ENCODE measurements at regions not wholly inside any gene's neighbourhood (a gene's known extent, or its start where the extent isn't known, plus 50 kb on each side); places are given as distances from the start of the nearest gene placed in this dataset.

DNA sequence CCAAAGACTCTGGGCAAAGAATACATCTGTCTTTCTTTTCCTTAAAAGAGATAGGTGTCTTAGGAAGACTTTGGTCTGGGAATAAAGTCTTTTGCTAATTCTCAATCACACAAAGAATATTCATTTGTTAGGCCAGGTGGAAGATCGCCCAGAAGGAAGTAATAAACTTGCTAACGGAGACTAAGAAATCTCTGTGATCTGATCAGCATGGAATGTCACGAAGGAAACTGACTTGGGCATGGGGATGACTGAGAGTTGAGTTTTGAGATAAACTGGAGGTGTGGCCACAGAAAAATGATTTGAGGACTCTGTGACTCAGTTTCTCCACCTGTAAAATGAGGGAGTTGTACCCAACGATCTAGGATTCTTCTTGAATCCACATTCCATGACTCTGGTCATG lies 161.1 kb upstream of the SVIL start:
- TF ChIP-seq POLR2AphosphoS5 (IDR thresholded peaks at IDR 0.05; ENCODE audit: low read depth, low read length) (no peak), POLR2A (IDR thresholded peaks at IDR 0.05; ENCODE audit: low read depth, low read length) (no peak), PAX5 (IDR thresholded peaks at IDR 0.05; ENCODE audit: insufficient read depth, low read length, severe bottlenecking) (no peak), SPI1 (IDR thresholded peaks at IDR 0.05; ENCODE audit: low read depth, low read length) (no peak), TAF1 (IDR thresholded peaks at IDR 0.05; ENCODE audit: low read depth, low read length) (no peak), POU2F2 (IDR thresholded peaks at IDR 0.05; ENCODE audit: low read depth, low read length) (no peak)

Measured in GM12891 (cell line).